HG03521 (cell line): ENCODE measurements at regions not wholly inside any gene's neighbourhood (a gene's known extent, or its start where the extent isn't known, plus 50 kb on each side); places are given as distances from the start of the nearest gene placed in this dataset.

Experiments
- ATAC-seq: cut with Tn5 transposase; IDR thresholded peaks from one replicate; pipeline ENCODE4 v1.9.1; 2021; ENCODE audit warnings: mild to moderate bottlenecking, moderate library complexity; ENCODE audit not compliant: unreplicated experiment

DNA sequence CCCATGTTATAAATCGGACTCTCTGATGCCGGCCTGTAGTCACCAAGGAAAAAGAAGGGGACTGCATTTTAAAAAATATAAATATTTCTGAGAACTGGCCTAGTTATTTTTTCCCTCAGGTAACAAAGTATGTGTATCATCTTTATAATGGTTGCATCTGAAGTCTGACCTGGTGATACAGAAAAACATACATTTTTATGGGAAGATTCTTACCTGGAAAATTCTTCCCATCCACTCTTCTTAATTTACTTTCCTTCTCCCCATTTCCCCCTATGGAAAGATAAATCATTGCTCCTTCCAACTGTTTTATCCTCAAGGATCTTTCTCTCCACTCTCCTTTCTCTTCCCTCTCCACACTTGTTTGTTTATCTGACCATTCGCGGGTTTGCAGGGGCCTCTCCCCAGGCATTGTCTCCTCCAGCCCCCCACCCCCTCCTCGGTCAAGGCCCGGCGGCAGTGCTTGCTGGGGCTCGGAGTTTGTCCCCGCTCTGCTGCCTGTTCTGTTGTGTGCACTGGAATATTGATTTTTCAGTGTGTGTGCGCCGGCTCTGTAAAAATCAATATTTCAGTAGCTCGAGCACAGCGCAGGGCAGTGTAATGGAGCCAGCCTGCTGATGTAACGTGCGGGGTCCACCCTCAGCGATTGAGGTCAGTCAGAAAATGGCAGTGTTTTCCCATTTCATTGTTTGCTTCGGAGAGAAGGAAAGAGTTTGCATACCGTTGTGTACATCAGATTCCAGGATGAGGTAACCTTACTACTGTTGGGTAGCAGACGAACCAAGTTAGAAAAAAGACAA is 199.5 kb upstream of the NFE2L3 start:
- no peak for ATAC-seq

- no peak for ATAC-seq
Measured at GRCh38 chr7:25953859-25954258, 198.1 kb upstream of the NFE2L3 start.

DNA sequence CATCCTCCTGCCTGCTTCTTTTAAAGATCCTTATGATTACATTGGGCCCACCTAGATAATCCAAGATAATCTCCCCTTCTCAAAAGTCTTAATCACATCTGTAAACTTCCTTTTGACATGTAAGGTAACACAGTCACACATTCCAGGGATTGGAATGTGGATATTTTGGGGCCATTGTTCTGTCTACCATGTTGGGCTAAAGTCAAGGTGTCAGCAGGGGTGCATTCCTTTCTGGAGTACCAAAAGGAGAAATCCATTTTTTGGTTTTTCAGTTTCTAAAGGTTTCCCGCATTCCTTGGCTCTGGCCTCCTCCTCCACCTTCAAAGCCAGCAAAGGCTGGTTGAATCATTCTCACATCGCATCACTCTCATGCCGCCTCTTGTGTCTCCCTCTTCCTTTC is 197.6 kb upstream of the NFE2L3 start:
- ATAC-seq, result no peak

- no peak for ATAC-seq
Measured at GRCh38 chr7:25959168-25959734, 192.7 kb upstream of the NFE2L3 start.

GRCh38 chr7:25963733-25964132 is 188.3 kb upstream of the NFE2L3 start:
- no peak for ATAC-seq

GRCh38 chr7:25964483-25964991 is 187.5 kb upstream of the NFE2L3 start:
- peak; percentile 26 for ATAC-seq

DNA sequence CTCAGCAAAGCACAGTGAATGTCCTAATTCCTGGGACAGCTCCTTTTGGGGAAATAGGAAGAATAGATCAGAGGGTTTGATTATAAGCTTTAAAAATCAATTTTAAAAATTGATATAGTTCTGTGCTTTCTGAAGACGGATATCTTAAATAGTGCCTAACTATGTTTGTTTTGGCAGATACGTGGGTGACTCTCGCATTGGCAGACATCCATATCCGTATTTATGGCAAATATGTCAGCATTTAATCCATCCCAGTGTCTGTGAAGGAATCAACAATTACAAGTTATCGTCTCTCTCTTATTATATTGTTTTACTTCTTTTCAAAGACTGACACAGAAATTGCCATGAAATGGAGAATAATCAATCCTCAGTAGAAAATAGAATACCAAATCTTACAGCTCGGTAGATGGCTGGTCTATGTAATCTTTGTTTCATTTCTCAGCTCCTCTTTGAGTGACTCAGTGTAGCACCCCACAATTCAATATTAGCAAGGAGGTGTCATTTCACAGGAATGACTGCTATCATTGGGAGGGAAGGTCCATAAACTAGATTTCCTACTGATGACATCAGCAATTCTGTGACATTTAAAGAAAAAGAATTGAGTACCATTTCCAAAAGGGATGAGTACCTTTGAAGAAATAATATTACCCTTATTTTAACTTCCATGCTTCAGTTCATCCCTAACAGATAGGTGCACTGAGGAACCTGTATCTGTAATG is 186.4 kb upstream of the NFE2L3 start:
- no peak for ATAC-seq

- no peak for ATAC-seq
Measured at GRCh38 chr7:25966469-25966868, 185.5 kb upstream of the NFE2L3 start.

- ATAC-seq, result peak; percentile 33
Measured at GRCh38 chr7:25967278-25968204, 184.5 kb upstream of the NFE2L3 start.

- ATAC-seq, result peak; percentile 57
Measured at GRCh38 chr7:25968205-25968993, 183.6 kb upstream of the NFE2L3 start.

GRCh38 chr7:25970356-25970755 is 181.6 kb upstream of the NFE2L3 start:
- no peak for ATAC-seq

- ATAC-seq, result no peak
Measured at GRCh38 chr7:25970911-25971310, 181.1 kb upstream of the NFE2L3 start.

- no peak for ATAC-seq
Measured at GRCh38 chr7:25976630-25977029, 175.4 kb upstream of the NFE2L3 start.

DNA sequence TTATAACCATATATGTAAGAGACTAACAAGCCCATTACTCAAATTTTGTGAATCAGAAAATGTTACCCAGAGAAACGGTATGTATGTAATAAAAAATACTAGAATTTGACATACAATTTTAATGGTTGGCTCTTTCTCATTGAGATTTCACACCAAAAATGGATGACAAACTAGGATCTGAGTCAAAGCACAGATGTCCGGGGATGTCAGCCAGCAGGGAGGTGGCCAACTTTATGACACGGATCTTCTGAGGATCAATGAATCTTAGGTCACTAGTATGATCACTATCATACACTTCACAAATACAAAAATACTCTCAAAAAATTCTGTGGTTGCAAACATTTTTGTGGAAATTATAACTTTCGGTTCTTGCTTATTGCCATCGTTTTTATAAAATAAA is 173.5 kb upstream of the NFE2L3 start:
- ATAC-seq, result no peak

- ATAC-seq, result no peak
Measured at GRCh38 chr7:25979605-25980004, 172.4 kb upstream of the NFE2L3 start.

DNA sequence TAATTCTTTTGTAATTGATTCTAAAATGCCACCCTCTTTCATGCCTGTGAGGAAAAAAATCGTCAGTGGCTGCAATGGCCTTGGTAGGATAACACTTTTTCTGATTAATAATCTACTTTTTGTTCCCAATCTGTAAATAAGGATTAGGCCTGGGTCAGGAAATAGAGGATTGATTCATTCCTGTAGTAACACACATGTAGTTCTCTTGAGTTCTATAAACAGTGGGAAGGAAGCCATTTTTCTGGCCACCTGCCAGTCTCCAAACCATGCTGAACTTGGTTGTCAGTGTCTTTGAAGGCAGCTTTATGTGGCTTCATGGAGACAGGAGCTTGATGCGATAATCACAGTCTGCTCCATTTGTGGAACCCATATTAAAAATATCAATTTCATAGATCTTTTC is 169.3 kb upstream of the NFE2L3 start:
- ATAC-seq, result no peak

GRCh38 chr7:25985196-25985595 is 166.8 kb upstream of the NFE2L3 start:
- no peak for ATAC-seq

- ATAC-seq, result no peak
Measured at GRCh38 chr7:25988640-25989039, 163.4 kb upstream of the NFE2L3 start.

- no peak for ATAC-seq
Measured at GRCh38 chr7:25989140-25989705, 162.8 kb upstream of the NFE2L3 start.
